SK-N-SH (cell line): ENCODE measurements at regions not wholly inside any gene's neighbourhood (a gene's known extent, or its start where the extent isn't known, plus 50 kb on each side); places are given as distances from the start of the nearest gene placed in this dataset.

Experiments
- CTCF ChIA-PET: fragments of 300-600, 350-600 bp; formaldehyde crosslinking; extraction: SDS; loops from one replicate; lab custom pipeline; 2021; lab: Yijun Ruan, JAX
- POLR2A ChIA-PET: fragments of 350-600 bp; sonication (Branson Sonifier 250); formaldehyde crosslinking; extraction: SDS; loops from one replicate; lab custom pipeline; 2020; ENCODE audit warnings: antibody characterized with exemption, inconsistent platforms; lab: Yijun Ruan, JAX
- DNase-seq: peaks from one replicate; pipeline ENCODE4 v3.0.0; 2012
- H2AFZ ChIP-seq: fragments of 200-600 bp; sonication (generic); 2 replicates; pipeline ENCODE4 v1.8.1; 2016; ENCODE audit warnings: antibody characterized with exemption, mild to moderate bottlenecking, low read depth
- H3F3A ChIP-seq: fragments of 200-600 bp; sonication (generic); replicated peaks from 2 replicates; pipeline ENCODE3; 2016; ENCODE audit warnings: antibody characterized with exemption, mild to moderate bottlenecking; ENCODE audit not compliant: insufficient read depth
- H3K27ac ChIP-seq, 2 experiments: fragments of 200-500 bp in 1 of 2; fragments of 200-600 bp in 1 of 2; sonication (Bioruptor generic) in 1 of 2; sonication (generic), shearing (Covaris generic) in 1 of 2; 2 replicates each; pipeline versions ENCODE4 v1.5.1 to v1.6.1; 2014 to 2016; ENCODE audit warnings: low read depth in 2 of 2, inconsistent platforms in 1 of 2, low read length in 1 of 2, mild to moderate bottlenecking in 1 of 2, mixed read lengths in 1 of 2
- H3K27me3 ChIP-seq: fragments of 200-600 bp; sonication (generic), shearing (Covaris generic); 2 replicates; pipeline ENCODE4 v1.6.1; 2016; ENCODE audit warnings: mixed run types; ENCODE audit not compliant: insufficient read depth
- H3K36me3 ChIP-seq, 2 experiments: fragments of 200-500 bp in 1 of 2; fragments of 200-600 bp in 1 of 2; sonication (Bioruptor generic) in 1 of 2; sonication (generic) in 1 of 2; replicated peaks in 1 of 2; 2 replicates each; pipeline versions ENCODE3 to v1.5.1; 2014 to 2016; ENCODE audit warnings: low read length in 1 of 2, mild to moderate bottlenecking in 1 of 2; ENCODE audit not compliant: insufficient read depth in 2 of 2, control insufficient read depth in 1 of 2
- H3K4me1 ChIP-seq, 2 experiments: fragments of 200-500 bp in 1 of 2; fragments of 200-600 bp in 1 of 2; sonication (Bioruptor generic) in 1 of 2; sonication (generic), shearing (Covaris generic) in 1 of 2; 2 replicates each; pipeline versions ENCODE4 v1.5.1 to v1.6.1; 2014 to 2016; ENCODE audit warnings: low read depth in 1 of 2, low read length in 1 of 2, mixed run types in 1 of 2; ENCODE audit not compliant: insufficient read depth in 2 of 2, control insufficient read depth in 1 of 2
- H3K4me2 ChIP-seq: fragments of 200-600 bp; sonication (generic), shearing (Covaris generic); 2 replicates; pipeline ENCODE4 v1.6.1; 2017; ENCODE audit warnings: mixed run types
- H3K4me3 ChIP-seq, 2 experiments: fragments of 200-500 bp in 1 of 2; fragments of 200-600 bp in 1 of 2; sonication (Bioruptor generic) in 1 of 2; sonication (generic), shearing (Covaris generic) in 1 of 2; 2 replicates each; pipeline versions ENCODE4 v1.5.1 to v1.8.1; 2014 to 2016; ENCODE audit warnings: low read depth in 2 of 2, inconsistent platforms in 1 of 2, low read length in 1 of 2, mild to moderate bottlenecking in 1 of 2, mixed read lengths in 1 of 2, moderate library complexity in 1 of 2
- H3K79me2 ChIP-seq: fragments of 200-600 bp; sonication (generic); 2 replicates; pipeline ENCODE4 v1.8.1; 2017; ENCODE audit warnings: mild to moderate bottlenecking; ENCODE audit not compliant: insufficient read depth
- H3K9ac ChIP-seq: fragments of 200-600 bp; sonication (generic); 2 replicates; pipeline ENCODE4 v1.6.1; 2017; ENCODE audit warnings: mixed run types
- H3K9me2 ChIP-seq: fragments of 200-600 bp; sonication (generic); 2 replicates; pipeline ENCODE4 v1.6.1; 2017; ENCODE audit warnings: mixed run types
- H3K9me3 ChIP-seq: fragments of 200-600 bp; sonication (generic); 2 replicates; pipeline ENCODE4 v1.6.1; 2017; ENCODE audit warnings: mixed run types, mild to moderate bottlenecking, moderate library complexity
- H4K20me1 ChIP-seq: fragments of 200-600 bp; sonication (generic); 2 replicates; pipeline ENCODE4 v1.6.1; 2017; ENCODE audit warnings: mild to moderate bottlenecking, mixed run types; ENCODE audit not compliant: insufficient read depth
- EP300 ChIP-seq, 2 experiments: IDR thresholded peaks; 2 replicates each; pipeline versions ENCODE4 v1.4.0 to v1.6.1; 2012; ENCODE audit warnings: borderline replicate concordance in 1 of 2, low read depth in 1 of 2, low read length in 1 of 2
- FOSL2 ChIP-seq: IDR thresholded peaks from 2 replicates; pipeline ENCODE4 v1.4.0; 2012; ENCODE audit warnings: low read depth, mild to moderate bottlenecking, moderate library complexity, borderline replicate concordance
- NFIC ChIP-seq: IDR thresholded peaks from 2 replicates; pipeline ENCODE4 v1.4.0; 2012; ENCODE audit warnings: borderline replicate concordance
- PBX3 ChIP-seq: IDR thresholded peaks from 2 replicates; pipeline ENCODE4; 2012
- RAD21 ChIP-seq: IDR thresholded peaks from 2 replicates; pipeline ENCODE4 v1.6.1; 2012; ENCODE audit warnings: mild to moderate bottlenecking, low read length
- RCOR1 ChIP-seq: fragments of 150-350 bp; IDR thresholded peaks from 2 replicates; pipeline ENCODE4 v1.6.1; 2017; ENCODE audit warnings: antibody characterized with exemption, low read length
- RXRA ChIP-seq: IDR thresholded peaks from 2 replicates; pipeline ENCODE4 v1.4.0; 2012; ENCODE audit warnings: low read depth, mild to moderate bottlenecking, borderline replicate concordance
- TCF12 ChIP-seq: IDR thresholded peaks from 2 replicates; pipeline ENCODE4 v1.4.0; 2012
- WGBS: methylation state at CpG from one replicate; pipeline ENCODE4 v1.1.6; 2017; ENCODE audit warnings: low lambda C conversion rate; 5-methylcytosine and 5-hydroxymethylcytosine counted together

- CTCF ChIA-PET = no interaction called here
- Histone ChIP-seq H3K27ac (peak overlapping the region in 1 of 2 experiments; percentile 91; a peak in 2 of 4 replicates), H3K9me3 (no peaks in the 10 kb centered on the region), H4K20me1 (no peaks in the 10 kb centered on the region), H3K27me3 (no peaks in the 10 kb centered on the region), H3K79me2 (no peaks in the 10 kb centered on the region), H3F3A (peaks cover 45% of the 10 kb centered on the region), H3K9ac (peak overlapping the region; percentile 29; the same call in 1 of the 2 replicates), H3K36me3 (no peaks in the 10 kb centered on the region), H2AFZ (peak overlapping the region; percentile 27; the same call in 1 of the 2 replicates), H3K9me2 (no peaks in the 10 kb centered on the region), H3K4me1 (peaks cover 0 to 29% of the 10 kb centered on the region in 2 experiments; a peak in 3 of 4 replicates), H3K4me2 (peak overlapping the region; percentile 16; the same call in 1 of the 2 replicates), H3K4me3 (no peak overlapping the region)
- no peak for DNase-seq
- POLR2A ChIA-PET = no interaction called here
- WGBS = 50% methylated on average over 3 of the region's 3 CpGs
- TF ChIP-seq RXRA = no peak
These were observed 70.6 kb upstream of the WDR75 start for GRCh38 chr2:189370719-189371118.

- Histone ChIP-seq H4K20me1 (no peaks in the 10 kb centered on the region), H3K79me2 (no peaks in the 10 kb centered on the region), H2AFZ (no peak overlapping the region), H3K27me3 (no peaks in the 10 kb centered on the region), H3F3A (peaks cover 54% of the 10 kb centered on the region), H3K36me3 (no peaks in the 10 kb centered on the region), H3K4me1 (peaks cover 0 to 29% of the 10 kb centered on the region in 2 experiments; a peak in 3 of 4 replicates)
- CTCF ChIA-PET = interaction anchor here (1.8 kb wide), 1 partner anchor 280 kb away, joined by 4 read pairs; no protein-coding TSS in a partner anchor
- 81% methylated on average over 1 of the region's 1 CpG for WGBS
- POLR2A ChIA-PET = no interaction called here
- TF ChIP-seq PBX3 = peak; percentile 30; the same call in 1 of the 2 replicates
- TF ChIP-seq NFIC = 0 out of 2 replicates have a peak, but pooled peaks have one; percentile 12
- TF ChIP-seq TCF12 = peak; percentile 56
- TF ChIP-seq RCOR1 = no peak
- 0 out of 4 replicates have a peak, but pooled peaks of 1 of the 2 experiments have one; percentile 9 for TF ChIP-seq EP300 (IDR thresholded peaks at IDR 0.05; ENCODE audit: borderline replicate concordance in 1 of 2, low read depth in 1 of 2, low read length in 1 of 2)
- no peak for TF ChIP-seq FOSL2
- TF ChIP-seq, all 33 proteins: peak for 4
- DNase-seq = no peak
- H3K4me3 ChIP-seq = no peak overlapping the region
- H3K9ac ChIP-seq = no peak overlapping the region
- H3K27ac ChIP-seq = peak overlapping the region; percentile 54 to 64; a peak in 3 of 4 replicates
- no peak overlapping the region for H3K4me2 ChIP-seq
- H3K9me3 ChIP-seq = no peaks in the 10 kb centered on the region
- no peaks in the 10 kb centered on the region for H3K9me2 ChIP-seq
These were observed 68.5 kb upstream of the WDR75 start for GRCh38 chr2:189372688-189373257.

GRCh38 chr2:189374481-189374880 is 66.8 kb upstream of the WDR75 start:
- Histone ChIP-seq H3K9me3 (no peaks in the 10 kb centered on the region), H4K20me1 (no peaks in the 10 kb centered on the region), H3K4me2 (no peak overlapping the region), H3K27me3 (no peaks in the 10 kb centered on the region), H3K27ac (peak overlapping the region; percentile 54 to 64; a peak in 3 of 4 replicates), H3K4me1 (peaks cover 0 to 28% of the 10 kb centered on the region in 2 experiments; a peak in 3 of 4 replicates), H3F3A (peaks cover 51% of the 10 kb centered on the region), H2AFZ (no peak overlapping the region), H3K9me2 (no peaks in the 10 kb centered on the region), H3K9ac (no peak overlapping the region), H3K36me3 (no peaks in the 10 kb centered on the region), H3K79me2 (no peaks in the 10 kb centered on the region), H3K4me3 (no peak overlapping the region)
- no peak for DNase-seq
- CTCF ChIA-PET = no interaction called here
- POLR2A ChIA-PET = no interaction called here
- no peak for TF ChIP-seq RAD21
- 0 out of 2 replicates have a peak, but pooled peaks have one; percentile 7 for TF ChIP-seq FOSL2
